GM12878 (cell line): ENCODE measurements at regions not wholly inside any gene's neighbourhood (a gene's known extent, or its start where the extent isn't known, plus 50 kb on each side); places are given as distances from the start of the nearest gene placed in this dataset.

ENCODE experiments used
- EZH2 ChIP-seq: IDR thresholded peaks from 2 replicates; pipeline ENCODE4 v1.6.1; 2012; ENCODE audit warnings: low read depth, mild to moderate bottlenecking, control low read depth, inconsistent platforms, low read length, borderline replicate concordance; ENCODE audit not compliant: control insufficient read depth
- TCF7 ChIP-seq: IDR thresholded peaks from 2 replicates; pipeline ENCODE4 v1.6.1; 2014; ENCODE audit warnings: antibody characterized with exemption, borderline replicate concordance
- TF ChIP-seq, protein P1 (sequence below), 3 experiments: IDR thresholded peaks in 2 of 3; conservative IDR thresholded peaks in 1 of 3; 2 replicates each; pipeline ENCODE4 v1.5.1; 2011; ENCODE audit warnings: low read depth in 3 of 3, low read length in 3 of 3, mild to moderate bottlenecking in 3 of 3, control low read depth in 2 of 3, moderate library complexity in 2 of 3, inconsistent platforms in 1 of 3, mixed read lengths in 1 of 3; ENCODE audit not compliant: control insufficient read depth in 2 of 3, insufficient read depth in 1 of 3; ENCODE audit errors: extremely low read depth in 1 of 3
- TF ChIP-seq, protein P2 (sequence below): IDR thresholded peaks from 2 replicates; pipeline ENCODE4 v1.6.1; 2012; ENCODE audit warnings: low read depth, low read length, improper control_type of control experiment
- TF ChIP-seq, protein P3 (sequence below): IDR thresholded peaks from 2 replicates; pipeline ENCODE4 v1.6.1; 2011; ENCODE audit warnings: mild to moderate bottlenecking, low read depth, low read length, moderate library complexity; ENCODE audit not compliant: insufficient replicate concordance

DNA sequence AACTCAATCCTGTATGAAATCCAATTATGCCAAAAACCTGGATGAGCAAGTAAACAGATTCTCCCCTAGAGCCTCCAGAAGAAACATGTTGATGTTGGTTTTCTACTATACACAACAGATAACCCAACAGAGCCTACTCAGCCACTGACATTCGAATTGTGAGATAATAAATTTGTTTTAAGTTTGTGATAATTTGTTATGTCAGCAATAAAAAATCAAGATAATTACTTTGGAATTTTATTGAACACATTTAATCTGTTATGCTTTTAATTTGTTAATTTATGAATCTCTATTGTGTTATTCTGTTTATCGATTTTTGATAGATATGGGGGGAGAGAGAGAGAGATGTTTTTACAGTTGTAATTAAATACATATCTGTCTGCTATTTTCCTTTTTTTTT, 1016.1 kb upstream of the PCDH7 start:
- TF ChIP-seq, protein P1, sequence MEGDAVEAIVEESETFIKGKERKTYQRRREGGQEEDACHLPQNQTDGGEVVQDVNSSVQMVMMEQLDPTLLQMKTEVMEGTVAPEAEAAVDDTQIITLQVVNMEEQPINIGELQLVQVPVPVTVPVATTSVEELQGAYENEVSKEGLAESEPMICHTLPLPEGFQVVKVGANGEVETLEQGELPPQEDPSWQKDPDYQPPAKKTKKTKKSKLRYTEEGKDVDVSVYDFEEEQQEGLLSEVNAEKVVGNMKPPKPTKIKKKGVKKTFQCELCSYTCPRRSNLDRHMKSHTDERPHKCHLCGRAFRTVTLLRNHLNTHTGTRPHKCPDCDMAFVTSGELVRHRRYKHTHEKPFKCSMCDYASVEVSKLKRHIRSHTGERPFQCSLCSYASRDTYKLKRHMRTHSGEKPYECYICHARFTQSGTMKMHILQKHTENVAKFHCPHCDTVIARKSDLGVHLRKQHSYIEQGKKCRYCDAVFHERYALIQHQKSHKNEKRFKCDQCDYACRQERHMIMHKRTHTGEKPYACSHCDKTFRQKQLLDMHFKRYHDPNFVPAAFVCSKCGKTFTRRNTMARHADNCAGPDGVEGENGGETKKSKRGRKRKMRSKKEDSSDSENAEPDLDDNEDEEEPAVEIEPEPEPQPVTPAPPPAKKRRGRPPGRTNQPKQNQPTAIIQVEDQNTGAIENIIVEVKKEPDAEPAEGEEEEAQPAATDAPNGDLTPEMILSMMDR (IDR thresholded peaks at IDR 0.05 in 2 of 3, conservative IDR thresholded peaks at IDR 0.05 in 1 of 3; ENCODE audit: control insufficient read depth in 2 of 3, extremely low read depth in 1 of 3, insufficient read depth in 1 of 3, low read depth in 3 of 3, low read length in 3 of 3) = no peak
- TF ChIP-seq, protein P2, sequence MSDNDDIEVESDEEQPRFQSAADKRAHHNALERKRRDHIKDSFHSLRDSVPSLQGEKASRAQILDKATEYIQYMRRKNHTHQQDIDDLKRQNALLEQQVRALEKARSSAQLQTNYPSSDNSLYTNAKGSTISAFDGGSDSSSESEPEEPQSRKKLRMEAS = no peak
- TF ChIP-seq TCF7 (no peak), EZH2 (no peak)
- TF ChIP-seq, protein P3, sequence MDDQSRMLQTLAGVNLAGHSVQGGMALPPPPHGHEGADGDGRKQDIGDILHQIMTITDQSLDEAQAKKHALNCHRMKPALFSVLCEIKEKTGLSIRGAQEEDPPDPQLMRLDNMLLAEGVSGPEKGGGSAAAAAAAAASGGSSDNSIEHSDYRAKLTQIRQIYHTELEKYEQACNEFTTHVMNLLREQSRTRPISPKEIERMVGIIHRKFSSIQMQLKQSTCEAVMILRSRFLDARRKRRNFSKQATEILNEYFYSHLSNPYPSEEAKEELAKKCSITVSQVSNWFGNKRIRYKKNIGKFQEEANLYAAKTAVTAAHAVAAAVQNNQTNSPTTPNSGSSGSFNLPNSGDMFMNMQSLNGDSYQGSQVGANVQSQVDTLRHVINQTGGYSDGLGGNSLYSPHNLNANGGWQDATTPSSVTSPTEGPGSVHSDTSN = no peak
